NB4 (cell line): ENCODE measurements at regions not wholly inside any gene's neighbourhood (a gene's known extent, or its start where the extent isn't known, plus 50 kb on each side); places are given as distances from the start of the nearest gene placed in this dataset.

ENCODE experiments used
- MYC ChIP-seq: IDR thresholded peaks from 2 replicates; pipeline ENCODE4 v1.6.1; 2011; ENCODE audit warnings: low read depth, low read length
- TF ChIP-seq, protein P1 (sequence below): IDR thresholded peaks from one replicate; pipeline ENCODE4 v1.5.1; 2012; ENCODE audit warnings: low read depth, low read length
- TF ChIP-seq, protein P2 (sequence below): IDR thresholded peaks from 2 replicates; pipeline ENCODE4 v1.6.1; 2011; ENCODE audit warnings: low read depth, low read length

DNA sequence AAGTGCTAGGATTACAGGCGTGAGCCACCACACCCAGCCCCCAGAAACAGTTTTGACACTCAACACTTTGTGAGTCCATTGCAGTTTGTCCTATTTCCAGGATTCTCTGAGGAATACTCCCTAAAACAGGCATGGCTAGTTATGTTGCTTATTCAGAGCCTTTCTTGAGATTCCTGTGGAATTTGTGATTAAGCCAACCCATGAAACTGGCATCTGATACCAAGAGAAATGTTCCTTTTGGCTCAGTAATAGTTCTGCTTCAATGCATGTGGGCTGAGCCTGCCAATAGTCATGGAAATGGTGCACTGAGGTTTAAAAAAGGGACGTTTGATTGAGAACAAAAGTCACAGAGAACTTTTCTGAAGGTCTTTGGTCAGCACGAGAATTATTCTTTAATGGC lies 241.7 kb downstream of the PPP1R2C start:
- TF ChIP-seq, protein P1, sequence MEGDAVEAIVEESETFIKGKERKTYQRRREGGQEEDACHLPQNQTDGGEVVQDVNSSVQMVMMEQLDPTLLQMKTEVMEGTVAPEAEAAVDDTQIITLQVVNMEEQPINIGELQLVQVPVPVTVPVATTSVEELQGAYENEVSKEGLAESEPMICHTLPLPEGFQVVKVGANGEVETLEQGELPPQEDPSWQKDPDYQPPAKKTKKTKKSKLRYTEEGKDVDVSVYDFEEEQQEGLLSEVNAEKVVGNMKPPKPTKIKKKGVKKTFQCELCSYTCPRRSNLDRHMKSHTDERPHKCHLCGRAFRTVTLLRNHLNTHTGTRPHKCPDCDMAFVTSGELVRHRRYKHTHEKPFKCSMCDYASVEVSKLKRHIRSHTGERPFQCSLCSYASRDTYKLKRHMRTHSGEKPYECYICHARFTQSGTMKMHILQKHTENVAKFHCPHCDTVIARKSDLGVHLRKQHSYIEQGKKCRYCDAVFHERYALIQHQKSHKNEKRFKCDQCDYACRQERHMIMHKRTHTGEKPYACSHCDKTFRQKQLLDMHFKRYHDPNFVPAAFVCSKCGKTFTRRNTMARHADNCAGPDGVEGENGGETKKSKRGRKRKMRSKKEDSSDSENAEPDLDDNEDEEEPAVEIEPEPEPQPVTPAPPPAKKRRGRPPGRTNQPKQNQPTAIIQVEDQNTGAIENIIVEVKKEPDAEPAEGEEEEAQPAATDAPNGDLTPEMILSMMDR, result no peak
- TF ChIP-seq MYC, result no peak
- TF ChIP-seq, protein P2, sequence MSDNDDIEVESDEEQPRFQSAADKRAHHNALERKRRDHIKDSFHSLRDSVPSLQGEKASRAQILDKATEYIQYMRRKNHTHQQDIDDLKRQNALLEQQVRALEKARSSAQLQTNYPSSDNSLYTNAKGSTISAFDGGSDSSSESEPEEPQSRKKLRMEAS, result no peak
